ENCODE measurements at regions not wholly inside any gene's neighbourhood (a gene's known extent, or its start where the extent isn't known, plus 50 kb on each side); places are given as distances from the start of the nearest gene placed in this dataset.

GRCh38 chr2:6393819-6394218 is 471.9 kb downstream of the CMPK2 start:
- TF ChIP-seq CTCF (IDR thresholded peaks at IDR 0.05 in 2 of 3, conservative IDR thresholded peaks at IDR 0.05 in 1 of 3; ENCODE audit: borderline replicate concordance in 1 of 3, insufficient read depth in 1 of 3, low read depth in 2 of 3, low read length in 2 of 3) (no peak), REST (IDR thresholded peaks at IDR 0.05; ENCODE audit: low read depth) (no peak), EZH2 (IDR thresholded peaks at IDR 0.05) (no peak), POLR2AphosphoS5 (IDR thresholded peaks at IDR 0.05; ENCODE audit: low read depth, low read length) (no peak), CBX3 (IDR thresholded peaks at IDR 0.05; ENCODE audit: low read depth) (no peak), FOSL1 (IDR thresholded peaks at IDR 0.05; ENCODE audit: low read depth) (no peak)

All from HCT116 (cell line).